ENCODE measurements at regions not wholly inside any gene's neighbourhood (a gene's known extent, or its start where the extent isn't known, plus 50 kb on each side); places are given as distances from the start of the nearest gene placed in this dataset.

- no peaks in the 10 kb centered on the region for H3K36me3 ChIP-seq
- TF ChIP-seq POLR2AphosphoS5 (IDR thresholded peaks at IDR 0.05) (no peak), EP300 (IDR thresholded peaks at IDR 0.05) (no peak), POLR2A (IDR thresholded peaks at IDR 0.05) (no peak)
- TF ChIP-seq, protein P1, sequence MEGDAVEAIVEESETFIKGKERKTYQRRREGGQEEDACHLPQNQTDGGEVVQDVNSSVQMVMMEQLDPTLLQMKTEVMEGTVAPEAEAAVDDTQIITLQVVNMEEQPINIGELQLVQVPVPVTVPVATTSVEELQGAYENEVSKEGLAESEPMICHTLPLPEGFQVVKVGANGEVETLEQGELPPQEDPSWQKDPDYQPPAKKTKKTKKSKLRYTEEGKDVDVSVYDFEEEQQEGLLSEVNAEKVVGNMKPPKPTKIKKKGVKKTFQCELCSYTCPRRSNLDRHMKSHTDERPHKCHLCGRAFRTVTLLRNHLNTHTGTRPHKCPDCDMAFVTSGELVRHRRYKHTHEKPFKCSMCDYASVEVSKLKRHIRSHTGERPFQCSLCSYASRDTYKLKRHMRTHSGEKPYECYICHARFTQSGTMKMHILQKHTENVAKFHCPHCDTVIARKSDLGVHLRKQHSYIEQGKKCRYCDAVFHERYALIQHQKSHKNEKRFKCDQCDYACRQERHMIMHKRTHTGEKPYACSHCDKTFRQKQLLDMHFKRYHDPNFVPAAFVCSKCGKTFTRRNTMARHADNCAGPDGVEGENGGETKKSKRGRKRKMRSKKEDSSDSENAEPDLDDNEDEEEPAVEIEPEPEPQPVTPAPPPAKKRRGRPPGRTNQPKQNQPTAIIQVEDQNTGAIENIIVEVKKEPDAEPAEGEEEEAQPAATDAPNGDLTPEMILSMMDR (IDR thresholded peaks at IDR 0.05) = no peak
- no peak overlapping the region for H3K27ac ChIP-seq
- 91 to 95% methylated on average over 2 of the region's 2 CpGs for WGBS, 2 donors
- no peak overlapping the region for H3K4me3 ChIP-seq
- H3K4me1 ChIP-seq = peaks cover 0 to 21% (median 17%) of the 10 kb centered on the region in 4 donors
- H3K9me3 ChIP-seq = no peaks in the 10 kb centered on the region
- intact Hi-C loops (cut with DNase I) = no loop called here
- DNase-seq = no peak
- no peaks in the 10 kb centered on the region for H3K27me3 ChIP-seq
These were observed 201.8 kb upstream of the HDAC9 start for GRCh38 chr7:18293759-18294158.

DNA sequence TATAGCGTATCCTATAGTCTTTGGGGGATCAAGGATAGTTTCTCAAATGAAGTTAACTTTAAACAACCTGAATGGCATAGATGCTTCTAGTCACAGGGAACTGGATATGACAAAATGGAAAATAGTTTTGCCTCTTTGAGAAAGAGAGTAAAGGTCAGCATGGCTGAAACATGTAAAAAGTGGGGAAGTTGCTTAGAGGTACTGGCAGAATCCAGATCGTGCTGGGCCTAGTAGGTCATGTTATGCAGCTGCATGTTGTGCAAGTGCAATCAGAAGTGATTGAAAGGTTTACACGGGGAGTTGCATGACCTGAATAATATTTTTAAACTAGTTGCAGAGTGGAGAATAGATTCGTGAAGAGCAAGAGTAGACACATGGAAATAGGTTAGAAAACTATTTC is 201.1 kb upstream of the HDAC9 start:
- Histone ChIP-seq H3K27me3 (no peaks in the 10 kb centered on the region), H3K27ac (no peak overlapping the region), H3K4me1 (peaks cover 0 to 21% (median 17%) of the 10 kb centered on the region in 4 donors), H3K4me3 (no peak overlapping the region), H3K9me3 (no peaks in the 10 kb centered on the region), H3K36me3 (no peaks in the 10 kb centered on the region)
- no peak for DNase-seq
- TF ChIP-seq POLR2A (IDR thresholded peaks at IDR 0.05) (no peak), POLR2AphosphoS5 (IDR thresholded peaks at IDR 0.05) (no peak), EP300 (IDR thresholded peaks at IDR 0.05) (no peak)
- TF ChIP-seq, protein P1 (IDR thresholded peaks at IDR 0.05) = no peak
- intact Hi-C loops (cut with DNase I) = no loop called here
- WGBS, 2 donors = 83 to 88% methylated on average over 4 of the region's 4 CpGs

GRCh38 chr7:18295781-18296423 is 199.6 kb upstream of the HDAC9 start:
- Histone ChIP-seq H3K27ac (no peak overlapping the region), H3K4me3 (no peak overlapping the region), H3K27me3 (no peaks in the 10 kb centered on the region), H3K36me3 (no peaks in the 10 kb centered on the region), H3K4me1 (peaks cover 0 to 20% (median 17%) of the 10 kb centered on the region in 4 donors), H3K9me3 (no peaks in the 10 kb centered on the region)
- DNase-seq = no peak
- intact Hi-C loops (cut with DNase I) = no loop called here
- TF ChIP-seq POLR2AphosphoS5 (IDR thresholded peaks at IDR 0.05) (no peak), POLR2A (IDR thresholded peaks at IDR 0.05) (no peak), EP300 (IDR thresholded peaks at IDR 0.05) (no peak)
- TF ChIP-seq, protein P1 (IDR thresholded peaks at IDR 0.05) = no peak
- 63 to 67% methylated on average over 3 of the region's 3 CpGs for WGBS, 2 donors

- no peaks in the 10 kb centered on the region for H3K27me3 ChIP-seq
- WGBS, 2 donors = 79 to 81% methylated on average over 2 of the region's 2 CpGs
- DNase-seq = no peak
- peaks cover 0 to 8% (median 0%) of the 10 kb centered on the region in 4 donors for H3K4me1 ChIP-seq
- H3K36me3 ChIP-seq = no peaks in the 10 kb centered on the region
- intact Hi-C loops (cut with DNase I) = no loop called here
- TF ChIP-seq, protein P1 (IDR thresholded peaks at IDR 0.05) = no peak
- TF ChIP-seq POLR2AphosphoS5 (IDR thresholded peaks at IDR 0.05) (no peak), EP300 (IDR thresholded peaks at IDR 0.05) (no peak), POLR2A (IDR thresholded peaks at IDR 0.05) (no peak)
- H3K9me3 ChIP-seq = no peaks in the 10 kb centered on the region
- H3K27ac ChIP-seq = no peak overlapping the region
- H3K4me3 ChIP-seq = no peak overlapping the region
These were observed 193.5 kb upstream of the HDAC9 start for GRCh38 chr7:18302097-18302496.

- intact Hi-C loops (cut with DNase I) = no loop called here
These were observed 189.7 kb upstream of the HDAC9 start for GRCh38 chr7:18305866-18306265.

More at GRCh38 chr7:18305866-18306265, 189.7 kb upstream of the HDAC9 start:
- no peak for DNase-seq
- Histone ChIP-seq H3K4me3 (no peak overlapping the region), H3K27ac (no peak overlapping the region), H3K36me3 (no peaks in the 10 kb centered on the region), H3K27me3 (no peaks in the 10 kb centered on the region), H3K9me3 (no peaks in the 10 kb centered on the region), H3K4me1 (peaks cover 0 to 23% (median 9%) of the 10 kb centered on the region in 4 donors)
- 66 to 70% methylated on average over 3 of the region's 3 CpGs for WGBS, 2 donors
- TF ChIP-seq EP300 (IDR thresholded peaks at IDR 0.05) (no peak), POLR2A (IDR thresholded peaks at IDR 0.05) (no peak), POLR2AphosphoS5 (IDR thresholded peaks at IDR 0.05) (no peak)
- TF ChIP-seq, protein P1 (IDR thresholded peaks at IDR 0.05) = no peak
